RWPE1 (cell line): ENCODE measurements at regions not wholly inside any gene's neighbourhood (a gene's known extent, or its start where the extent isn't known, plus 50 kb on each side); places are given as distances from the start of the nearest gene placed in this dataset.

Experiments
- CTCF ChIA-PET: fragments of 350-600 bp; sonication (Branson Sonifier 250); formaldehyde crosslinking; extraction: SDS; loops from one replicate; lab custom pipeline; 2021; lab: Yijun Ruan, JAX
- POLR2A ChIA-PET: fragments of 400-600 bp; formaldehyde crosslinking; extraction: SDS; loops from one replicate; lab custom pipeline; 2020; ENCODE audit warnings: antibody characterized with exemption; ENCODE audit not compliant: low non-redundant PET; lab: Yijun Ruan, JAX
- DNase-seq: peaks from one replicate; pipeline ENCODE4 v3.0.0; 2012; ENCODE audit warnings: low spot score
- H3K27ac ChIP-seq: fragments of 450-650 bp; 2 replicates; pipeline ENCODE4 v1.5.1; 2017
- TF ChIP-seq, protein P1 (sequence below): fragments of 450-650 bp; conservative IDR thresholded peaks from 2 replicates; pipeline ENCODE4 v1.5.1; 2017; ENCODE audit warnings: low read depth, mild to moderate bottlenecking

DNA sequence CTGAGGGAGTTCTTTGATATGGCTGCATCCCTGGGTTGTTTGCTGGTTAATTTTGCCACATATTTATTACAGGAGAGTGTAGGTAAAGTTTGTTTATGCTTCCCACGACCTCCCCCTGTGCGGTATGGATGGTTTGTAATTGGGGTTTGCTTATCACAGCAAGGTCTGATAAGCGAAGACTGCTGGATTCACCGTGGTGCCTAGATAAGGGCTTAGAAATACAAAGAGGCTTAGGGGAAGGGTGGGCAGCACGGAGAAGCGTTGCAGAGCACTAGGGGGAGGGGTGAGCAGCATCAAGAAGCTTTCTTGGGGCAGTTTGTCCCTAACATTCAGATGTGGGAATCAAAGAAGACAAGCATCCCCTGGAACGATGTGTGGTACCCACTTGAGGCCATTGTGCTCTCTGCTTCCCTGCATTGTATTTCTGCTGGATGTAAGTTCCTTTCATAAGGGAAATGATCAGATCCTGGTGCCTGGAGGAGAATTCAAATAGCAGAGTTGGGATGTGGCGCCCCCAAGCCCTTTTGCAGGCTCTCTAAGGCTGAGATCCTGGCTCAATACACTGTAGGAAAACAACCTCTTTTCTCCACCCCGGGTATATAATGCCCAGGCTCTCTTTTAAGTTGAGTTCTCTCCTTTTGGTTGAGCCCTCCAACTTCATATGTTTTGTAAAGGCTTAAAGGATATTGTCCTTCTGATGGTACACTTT is 598.1 kb upstream of the ADGRL4 start:
- CTCF ChIA-PET: no interaction called here
- no peak for DNase-seq
- no peak overlapping the region for H3K27ac ChIP-seq
- POLR2A ChIA-PET: no interaction called here
- TF ChIP-seq, protein P1, sequence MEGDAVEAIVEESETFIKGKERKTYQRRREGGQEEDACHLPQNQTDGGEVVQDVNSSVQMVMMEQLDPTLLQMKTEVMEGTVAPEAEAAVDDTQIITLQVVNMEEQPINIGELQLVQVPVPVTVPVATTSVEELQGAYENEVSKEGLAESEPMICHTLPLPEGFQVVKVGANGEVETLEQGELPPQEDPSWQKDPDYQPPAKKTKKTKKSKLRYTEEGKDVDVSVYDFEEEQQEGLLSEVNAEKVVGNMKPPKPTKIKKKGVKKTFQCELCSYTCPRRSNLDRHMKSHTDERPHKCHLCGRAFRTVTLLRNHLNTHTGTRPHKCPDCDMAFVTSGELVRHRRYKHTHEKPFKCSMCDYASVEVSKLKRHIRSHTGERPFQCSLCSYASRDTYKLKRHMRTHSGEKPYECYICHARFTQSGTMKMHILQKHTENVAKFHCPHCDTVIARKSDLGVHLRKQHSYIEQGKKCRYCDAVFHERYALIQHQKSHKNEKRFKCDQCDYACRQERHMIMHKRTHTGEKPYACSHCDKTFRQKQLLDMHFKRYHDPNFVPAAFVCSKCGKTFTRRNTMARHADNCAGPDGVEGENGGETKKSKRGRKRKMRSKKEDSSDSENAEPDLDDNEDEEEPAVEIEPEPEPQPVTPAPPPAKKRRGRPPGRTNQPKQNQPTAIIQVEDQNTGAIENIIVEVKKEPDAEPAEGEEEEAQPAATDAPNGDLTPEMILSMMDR: no peak

- no peak overlapping the region for H3K27ac ChIP-seq
- no peak for DNase-seq
- CTCF ChIA-PET: interaction anchor here (0.7 kb wide), 1 partner anchor 51 kb away, joined by 3 read pairs; no protein-coding TSS in a partner anchor
Observed at GRCh38 chr1:79603843-79604242, 597.3 kb upstream of the ADGRL4 start.

GRCh38 chr1:79599257-79599656 is 592.7 kb upstream of the ADGRL4 start:
- ChIA-PET POLR2A (no interaction called here), CTCF (interaction anchor here (0.6 kb wide), 1 partner anchor 111 kb away, joined by 3 read pairs; no protein-coding TSS in a partner anchor)
- DNase-seq: no peak
- H3K27ac ChIP-seq: no peak overlapping the region
- TF ChIP-seq, protein P1: no peak

More at GRCh38 chr1:79603843-79604242, 597.3 kb upstream of the ADGRL4 start:
- POLR2A ChIA-PET: no interaction called here
- TF ChIP-seq, protein P1: no peak

GRCh38 chr1:79595931-79596330 is 589.4 kb upstream of the ADGRL4 start:
- ChIA-PET POLR2A (no interaction called here), CTCF (no interaction called here)
- TF ChIP-seq, protein P1: no peak
- H3K27ac ChIP-seq: no peak overlapping the region
- no peak for DNase-seq

- no peak overlapping the region for H3K27ac ChIP-seq
- TF ChIP-seq, protein P1: no peak
- ChIA-PET CTCF (no interaction called here), POLR2A (no interaction called here)
- DNase-seq: no peak
Observed at GRCh38 chr1:79594121-79594698, 587.7 kb upstream of the ADGRL4 start.

DNA sequence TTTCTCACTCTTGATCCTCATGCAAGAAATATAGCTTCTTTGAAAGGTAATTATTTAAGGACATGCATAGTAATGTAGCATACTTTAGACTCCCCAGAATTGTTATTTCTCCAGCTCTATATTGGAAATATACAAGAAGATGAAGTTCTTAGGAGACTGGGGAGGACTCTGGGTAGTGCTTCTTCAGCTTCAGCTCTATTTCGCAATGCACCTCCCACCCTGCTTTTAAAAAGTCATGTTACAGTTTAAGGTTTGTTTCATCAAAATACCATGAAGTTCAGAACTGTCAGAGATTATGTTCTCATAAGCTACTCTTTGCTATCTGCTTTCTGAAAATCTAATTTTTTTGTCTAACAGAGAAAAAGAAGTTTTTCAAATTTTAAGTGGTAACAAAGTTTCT is 586.2 kb upstream of the ADGRL4 start:
- ChIA-PET POLR2A (no interaction called here), CTCF (no interaction called here)
- TF ChIP-seq, protein P1: no peak

More for the DNA sequence above, 586.2 kb upstream of the ADGRL4 start:
- DNase-seq: no peak
- no peak overlapping the region for H3K27ac ChIP-seq
